Karpas-422 (cell line): ENCODE measurements at regions not wholly inside any gene's neighbourhood (a gene's known extent, or its start where the extent isn't known, plus 50 kb on each side); places are given as distances from the start of the nearest gene placed in this dataset.
A peak's percentile ranks its signal among the peaks of the same experiment; 100 is the strongest.
"Not testable (repeated sequence)": the region's sequence is repeated elsewhere in the genome, so short reads cannot be mapped to it uniquely, and the experiment has no call there.

Experiments used
- DNase-seq: peaks from one replicate; pipeline ENCODE4 v3.0.0-alpha.2; 2015
- H2AFZ ChIP-seq: fragments of 200-600 bp; sonication (generic); 2 replicates; pipeline ENCODE4 v1.6.1; 2014; ENCODE audit warnings: antibody characterized with exemption, low read length, mixed read lengths
- H3K27ac ChIP-seq: fragments of 200-600 bp; sonication (generic); 2 replicates; pipeline ENCODE4 v1.5.1; 2014; ENCODE audit warnings: mild to moderate bottlenecking, low read length, moderate library complexity
- H3K27me3 ChIP-seq: fragments of 200-600 bp; sonication (generic); 2 replicates; pipeline ENCODE4 v1.6.1; 2014; ENCODE audit warnings: low read length, mixed read lengths
- H3K36me3 ChIP-seq: fragments of 200-600 bp; sonication (generic); 2 replicates; pipeline ENCODE4 v1.6.1; 2014; ENCODE audit warnings: low read length, mixed read lengths; ENCODE audit not compliant: insufficient read depth
- H3K4me1 ChIP-seq: fragments of 200-600 bp; sonication (generic); 2 replicates; pipeline ENCODE4 v1.6.1; 2014; ENCODE audit warnings: mild to moderate bottlenecking, low read length, mixed read lengths
- H3K4me2 ChIP-seq: fragments of 200-600 bp; sonication (generic); 2 replicates; pipeline ENCODE4 v1.6.1; 2014; ENCODE audit warnings: low read length, low read depth, mild to moderate bottlenecking; ENCODE audit not compliant: poor library complexity, severe bottlenecking
- H3K4me3 ChIP-seq: fragments of 200-600 bp; sonication (generic); 2 replicates; pipeline ENCODE4 v1.5.1; 2014; ENCODE audit warnings: mild to moderate bottlenecking, antibody characterized with exemption, low read length, mixed read lengths
- H3K79me2 ChIP-seq: fragments of 200-600 bp; sonication (generic); 2 replicates; pipeline ENCODE4 v1.6.1; 2014; ENCODE audit warnings: mild to moderate bottlenecking, low read length, mixed read lengths
- H3K9ac ChIP-seq: fragments of 200-600 bp; sonication (generic); 2 replicates; pipeline ENCODE4 v1.6.0; 2014; ENCODE audit warnings: low read length
- H3K9me2 ChIP-seq: fragments of 200-600 bp; sonication (generic), shearing (Covaris generic); replicated peaks from 2 replicates; pipeline ENCODE4 v1.6.0; 2014; ENCODE audit warnings: mild to moderate bottlenecking, low read length, moderate library complexity; ENCODE audit not compliant: insufficient read depth
- H3K9me3 ChIP-seq: fragments of 300-700, 200-600 bp; sonication (generic); 2 replicates; pipeline ENCODE4 v1.6.1; 2014; ENCODE audit warnings: low read length, mixed read lengths
- H4K20me1 ChIP-seq: fragments of 200-600 bp; sonication (generic); 2 replicates; pipeline ENCODE4 v1.6.1; 2014; ENCODE audit warnings: mild to moderate bottlenecking, antibody characterized with exemption, low read length, low read depth; ENCODE audit not compliant: insufficient read depth

- DNase-seq = no peak
Measured at GRCh38 chr9:73095425-73095824, 56.2 kb upstream of the ANXA1 start.

GRCh38 chr9:73093740-73094379 lies 57.8 kb upstream of the ANXA1 start:
- no peaks in the 10 kb centered on the region for H3K36me3 ChIP-seq
- no peaks in the 10 kb centered on the region for H3K9me3 ChIP-seq
- H3K27me3 ChIP-seq = no peaks in the 10 kb centered on the region
- no peaks in the 10 kb centered on the region for H3K79me2 ChIP-seq
- no peak for DNase-seq
- no peak overlapping the region for H3K9ac ChIP-seq
- no peaks in the 10 kb centered on the region for H3K9me2 ChIP-seq
- H2AFZ ChIP-seq = no peak overlapping the region
- H3K4me1 ChIP-seq = no peaks in the 10 kb centered on the region
- peak overlapping the region; percentile 36 for H3K4me2 ChIP-seq
- H4K20me1 ChIP-seq = no peaks in the 10 kb centered on the region
- no peak overlapping the region for H3K4me3 ChIP-seq
- H3K27ac ChIP-seq = no peak overlapping the region

More at GRCh38 chr9:73095425-73095824, 56.2 kb upstream of the ANXA1 start:
- H3K27me3 ChIP-seq = no peaks in the 10 kb centered on the region
- H3K4me2 ChIP-seq = no peak overlapping the region
- no peak overlapping the region for H3K27ac ChIP-seq
- H3K36me3 ChIP-seq = no peaks in the 10 kb centered on the region
- no peak overlapping the region for H2AFZ ChIP-seq
- no peak overlapping the region for H3K9ac ChIP-seq
- H3K4me3 ChIP-seq = no peak overlapping the region
- no peaks in the 10 kb centered on the region for H3K4me1 ChIP-seq
- no peaks in the 10 kb centered on the region for H4K20me1 ChIP-seq
- H3K79me2 ChIP-seq = no peaks in the 10 kb centered on the region
- no peaks in the 10 kb centered on the region for H3K9me2 ChIP-seq
- H3K9me3 ChIP-seq = no peaks in the 10 kb centered on the region

- no peak overlapping the region for H2AFZ ChIP-seq
- H3K36me3 ChIP-seq = no peaks in the 10 kb centered on the region
- no peak overlapping the region for H3K4me2 ChIP-seq
- H3K27ac ChIP-seq = no peak overlapping the region
- H3K79me2 ChIP-seq = no peaks in the 10 kb centered on the region
- H4K20me1 ChIP-seq = no peaks in the 10 kb centered on the region
- no peaks in the 10 kb centered on the region for H3K9me2 ChIP-seq
- H3K9me3 ChIP-seq = no peaks in the 10 kb centered on the region
- no peaks in the 10 kb centered on the region for H3K4me1 ChIP-seq
- H3K4me3 ChIP-seq = no peak overlapping the region
- no peak overlapping the region for H3K9ac ChIP-seq
- no peak for DNase-seq
- H3K27me3 ChIP-seq = no peaks in the 10 kb centered on the region
Measured at GRCh38 chr9:73093016-73093739, 58.5 kb upstream of the ANXA1 start.

- H4K20me1 ChIP-seq = no peaks in the 10 kb centered on the region
Measured at GRCh38 chr9:73091909-73092308, 59.8 kb upstream of the ANXA1 start.

GRCh38 chr9:73090214-73090613 lies 61.5 kb upstream of the ANXA1 start:
- Histone ChIP-seq H3K27ac (no peak overlapping the region), H2AFZ (no peak overlapping the region), H3K27me3 (no peaks in the 10 kb centered on the region), H3K9me2 (no peaks in the 10 kb centered on the region), H4K20me1 (no peaks in the 10 kb centered on the region), H3K36me3 (no peaks in the 10 kb centered on the region), H3K9ac (no peak overlapping the region), H3K9me3 (no peaks in the 10 kb centered on the region), H3K4me3 (no peak overlapping the region), H3K79me2 (no peaks in the 10 kb centered on the region), H3K4me1 (no peaks in the 10 kb centered on the region), H3K4me2 (no peak overlapping the region)
- DNase-seq = no peak

More at GRCh38 chr9:73091909-73092308, 59.8 kb upstream of the ANXA1 start:
- Histone ChIP-seq H2AFZ (no peak overlapping the region), H3K27me3 (no peaks in the 10 kb centered on the region), H3K27ac (no peak overlapping the region), H3K9me2 (no peaks in the 10 kb centered on the region), H3K4me1 (no peaks in the 10 kb centered on the region), H3K4me2 (no peak overlapping the region), H3K9ac (no peak overlapping the region), H3K9me3 (no peaks in the 10 kb centered on the region), H3K79me2 (no peaks in the 10 kb centered on the region), H3K4me3 (no peak overlapping the region), H3K36me3 (no peaks in the 10 kb centered on the region)
- no peak for DNase-seq

- no peaks in the 10 kb centered on the region for H4K20me1 ChIP-seq
- no peaks in the 10 kb centered on the region for H3K79me2 ChIP-seq
- H3K27ac ChIP-seq = no peak overlapping the region
- DNase-seq = no peak
- no peaks in the 10 kb centered on the region for H3K4me1 ChIP-seq
- no peak overlapping the region for H3K4me2 ChIP-seq
- H3K9me2 ChIP-seq = no peaks in the 10 kb centered on the region
- no peaks in the 10 kb centered on the region for H3K9me3 ChIP-seq
- H3K4me3 ChIP-seq = no peak overlapping the region
- H2AFZ ChIP-seq = no peak overlapping the region
- H3K9ac ChIP-seq = no peak overlapping the region
- H3K27me3 ChIP-seq = no peaks in the 10 kb centered on the region
- H3K36me3 ChIP-seq = no peaks in the 10 kb centered on the region
Measured at GRCh38 chr9:73089304-73089985, 62.2 kb upstream of the ANXA1 start.

- not testable (repeated sequence) for H3K4me1 ChIP-seq, H3K79me2 ChIP-seq, H3K4me2 ChIP-seq, H4K20me1 ChIP-seq, H3K36me3 ChIP-seq, H3K9ac ChIP-seq, H3K9me2 ChIP-seq, H2AFZ ChIP-seq, H3K4me3 ChIP-seq, DNase-seq, H3K9me3 ChIP-seq, H3K27me3 ChIP-seq, H3K27ac ChIP-seq
Measured at GRCh38 chr9:73087876-73088275, 63.8 kb upstream of the ANXA1 start.

- Histone ChIP-seq H3K9ac (no peak overlapping the region), H3K79me2 (no peaks in the 10 kb centered on the region), H3K27me3 (no peaks in the 10 kb centered on the region), H3K9me2 (no peaks in the 10 kb centered on the region), H3K4me3 (no peak overlapping the region), H3K4me2 (no peak overlapping the region), H4K20me1 (no peaks in the 10 kb centered on the region), H3K36me3 (no peaks in the 10 kb centered on the region), H2AFZ (no peak overlapping the region), H3K9me3 (no peaks in the 10 kb centered on the region), H3K27ac (no peak overlapping the region), H3K4me1 (no peaks in the 10 kb centered on the region)
- no peak for DNase-seq
Measured at GRCh38 chr9:73083519-73083918, 68.1 kb upstream of the ANXA1 start.
